Thyroid gland (tissue), 4 donors: ENCODE measurements at regions not wholly inside any gene's neighbourhood (a gene's known extent, or its start where the extent isn't known, plus 50 kb on each side); places are given as distances from the start of the nearest gene placed in this dataset.

ENCODE experiments used
- POLR2A ChIP-seq, 2 donors: fragments of 450-650 bp; IDR thresholded peaks; one replicate each; pipeline ENCODE4 v1.6.1; 2017; ENCODE audit warnings: antibody characterized with exemption in 2 of 2, mild to moderate bottlenecking in 2 of 2, moderate library complexity in 1 of 2
- TF ChIP-seq, protein P1 (sequence below), 6 experiments: fragments of 200-600 bp in 3 of 6; fragments of 450-650 bp in 3 of 6; sonication (generic) in 3 of 6; IDR thresholded peaks; one replicate each; pipeline ENCODE4 v1.5.1; 2016 to 2019; ENCODE audit warnings: antibody characterized with exemption in 6 of 6, mild to moderate bottlenecking in 2 of 6, inconsistent platforms in 1 of 6, moderate library complexity in 1 of 6

DNA sequence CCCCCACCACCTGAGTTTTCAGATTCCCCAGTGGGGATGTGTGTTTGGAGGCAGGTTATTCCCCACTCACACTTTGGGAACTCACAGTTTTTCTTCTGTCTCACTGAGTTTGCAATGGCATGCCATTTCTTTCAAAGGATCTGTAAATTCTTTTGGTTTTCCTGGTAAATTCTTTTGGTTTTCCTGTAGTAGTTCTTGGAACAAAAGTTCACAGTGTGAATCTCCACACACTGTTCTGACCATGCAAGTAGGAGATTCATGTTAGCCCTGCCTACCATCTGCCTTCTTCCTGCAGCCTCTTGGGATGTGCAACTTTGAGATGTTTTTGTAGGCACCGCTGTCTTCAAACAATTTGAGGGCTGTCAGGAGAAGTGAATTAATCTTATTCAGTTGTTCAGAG, 165.6 kb upstream of the OGFRL1 start:
- TF ChIP-seq, protein P1, sequence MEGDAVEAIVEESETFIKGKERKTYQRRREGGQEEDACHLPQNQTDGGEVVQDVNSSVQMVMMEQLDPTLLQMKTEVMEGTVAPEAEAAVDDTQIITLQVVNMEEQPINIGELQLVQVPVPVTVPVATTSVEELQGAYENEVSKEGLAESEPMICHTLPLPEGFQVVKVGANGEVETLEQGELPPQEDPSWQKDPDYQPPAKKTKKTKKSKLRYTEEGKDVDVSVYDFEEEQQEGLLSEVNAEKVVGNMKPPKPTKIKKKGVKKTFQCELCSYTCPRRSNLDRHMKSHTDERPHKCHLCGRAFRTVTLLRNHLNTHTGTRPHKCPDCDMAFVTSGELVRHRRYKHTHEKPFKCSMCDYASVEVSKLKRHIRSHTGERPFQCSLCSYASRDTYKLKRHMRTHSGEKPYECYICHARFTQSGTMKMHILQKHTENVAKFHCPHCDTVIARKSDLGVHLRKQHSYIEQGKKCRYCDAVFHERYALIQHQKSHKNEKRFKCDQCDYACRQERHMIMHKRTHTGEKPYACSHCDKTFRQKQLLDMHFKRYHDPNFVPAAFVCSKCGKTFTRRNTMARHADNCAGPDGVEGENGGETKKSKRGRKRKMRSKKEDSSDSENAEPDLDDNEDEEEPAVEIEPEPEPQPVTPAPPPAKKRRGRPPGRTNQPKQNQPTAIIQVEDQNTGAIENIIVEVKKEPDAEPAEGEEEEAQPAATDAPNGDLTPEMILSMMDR (IDR thresholded peaks at IDR 0.05), result no peak
- no peak for TF ChIP-seq POLR2A (IDR thresholded peaks at IDR 0.05)
